HCT116 (cell line): ENCODE measurements at regions not wholly inside any gene's neighbourhood (a gene's known extent, or its start where the extent isn't known, plus 50 kb on each side); places are given as distances from the start of the nearest gene placed in this dataset.

Experiments
- ATAC-seq: fragments of 200-7000 bp; cut with Tn5 transposase; 2 replicates; pipeline ENCODE4 v1.9.1; 2020; ENCODE audit warnings: mild to moderate bottlenecking, moderate library complexity
- BruUV-seq: library from RNA; stranded (reverse); fragments of 400-500 nt; replicated peaks from 2 replicates; lab custom pipeline; 2021; lab: Mats Ljungman, UMichigan
- CTCF ChIA-PET: fragments of 300-600 bp; sonication (Branson Sonifier 250); formaldehyde crosslinking; loops from one replicate; lab custom pipeline; 2021; ENCODE audit warnings: antibody characterized with exemption; lab: Charles Lee
- POLR2A ChIA-PET: fragments of 300-600, 350-600 bp; sonication (Branson Sonifier 250); formaldehyde crosslinking; loops from one replicate; lab custom pipeline; 2021; ENCODE audit warnings: antibody characterized with exemption; lab: Charles Lee
- RAD21 ChIA-PET, 2 experiments: fragments of 300-600 bp; sonication (Branson Sonifier 250); formaldehyde crosslinking; loops; one replicate each; lab custom pipeline; 2023; ENCODE audit warnings: low total read pairs in 2 of 2; ENCODE audit not compliant: uncharacterized antibody in 2 of 2, unreplicated experiment in 2 of 2, low non-redundant PET in 1 of 2; lab: Charles Lee
- DNase-seq: peaks from one replicate; pipeline ENCODE4 v3.0.0-alpha.2; 2010; ENCODE audit warnings: low read depth, low spot score
- H2AFZ ChIP-seq: fragments of 200-600 bp; shearing (Covaris generic), sonication (generic); 2 replicates; pipeline ENCODE4 v1.6.1; 2017; ENCODE audit warnings: low read depth, mixed run types, mixed read lengths, antibody characterized with exemption, low read length; ENCODE audit not compliant: poor library complexity, severe bottlenecking
- H3K27ac ChIP-seq: 2 replicates; pipeline ENCODE4 v1.5.1; 2012; ENCODE audit warnings: low read depth, low read length
- H3K27me3 ChIP-seq: fragments of 200-600 bp; sonication (generic); 2 replicates; pipeline ENCODE4 v1.6.1; 2016; ENCODE audit warnings: mixed run types, low read length, mixed read lengths; ENCODE audit not compliant: insufficient read depth
- H3K36me3 ChIP-seq, 2 experiments: fragments of 200-500 bp in 1 of 2; fragments of 200-600 bp in 1 of 2; sonication (Bioruptor generic) in 1 of 2; sonication (generic) in 1 of 2; 2 replicates each; pipeline versions ENCODE4 v1.5.1 to v1.6.1; 2014 to 2016; ENCODE audit warnings: low read length in 2 of 2, inconsistent platforms in 1 of 2, mixed read lengths in 1 of 2, mixed run types in 1 of 2; ENCODE audit not compliant: insufficient read depth in 2 of 2, control insufficient read depth in 1 of 2
- H3K4me1 ChIP-seq, 2 experiments: fragments of 200-600 bp in 1 of 2; sonication (generic) in 1 of 2; 2 replicates each; pipeline versions ENCODE4 v1.5.1 to v1.6.1; 2012 to 2017; ENCODE audit warnings: low read length in 2 of 2, inconsistent platforms in 1 of 2, mild to moderate bottlenecking in 1 of 2, mixed read lengths in 1 of 2, mixed run types in 1 of 2, moderate library complexity in 1 of 2; ENCODE audit not compliant: insufficient read depth in 2 of 2, control insufficient read depth in 1 of 2
- H3K4me2 ChIP-seq: fragments of 200-600 bp; sonication (generic); 2 replicates; pipeline ENCODE4 v1.6.1; 2017; ENCODE audit warnings: mixed run types, low read length, mixed read lengths
- H3K4me3 ChIP-seq, 2 experiments: fragments of 200-600 bp in 1 of 2; sonication (generic) in 1 of 2; replicated peaks in 1 of 2; 2 replicates each; pipeline ENCODE4 v1.5.1; 2011 to 2016; ENCODE audit warnings: low read length in 2 of 2, control low read depth in 1 of 2, low read depth in 1 of 2, mild to moderate bottlenecking in 1 of 2, mixed read lengths in 1 of 2, mixed run types in 1 of 2
- H3K79me2 ChIP-seq: fragments of 200-600 bp; sonication (generic); 2 replicates; pipeline ENCODE4 v1.6.1; 2017; ENCODE audit warnings: mild to moderate bottlenecking, mixed run types, low read length, moderate library complexity, mixed read lengths; ENCODE audit not compliant: insufficient read depth
- H3K9ac ChIP-seq: fragments of 200-600 bp; sonication (generic); 2 replicates; pipeline ENCODE4 v1.6.1; 2016; ENCODE audit warnings: low read length, mixed read lengths
- H3K9me2 ChIP-seq: fragments of 200-600 bp; sonication (generic), shearing (Covaris generic); 2 replicates; pipeline ENCODE4 v1.6.1; 2017; ENCODE audit warnings: mixed run types, mild to moderate bottlenecking, moderate library complexity; ENCODE audit not compliant: insufficient read depth
- H3K9me3 ChIP-seq, 2 experiments: fragments of 200-500 bp in 1 of 2; fragments of 200-600 bp in 1 of 2; sonication (Bioruptor generic) in 1 of 2; sonication (generic) in 1 of 2; 2 replicates each; pipeline ENCODE4 v1.6.1; 2014 to 2017; ENCODE audit warnings: low read length in 2 of 2, mixed read lengths in 2 of 2, inconsistent platforms in 1 of 2, low read depth in 1 of 2, mild to moderate bottlenecking in 1 of 2, mixed run types in 1 of 2, moderate library complexity in 1 of 2; ENCODE audit not compliant: control insufficient read depth in 1 of 2, insufficient read depth in 1 of 2
- H4K20me1 ChIP-seq: fragments of 200-600 bp; sonication (generic), shearing (Covaris generic); 2 replicates; pipeline ENCODE4 v1.6.1; 2017; ENCODE audit warnings: mixed run types, mild to moderate bottlenecking, moderate library complexity; ENCODE audit not compliant: insufficient read depth
- CBX3 ChIP-seq: IDR thresholded peaks from 2 replicates; pipeline ENCODE4 v1.6.1; 2012; ENCODE audit warnings: low read depth
- CEBPB ChIP-seq: IDR thresholded peaks from 2 replicates; pipeline ENCODE4 v1.6.1; 2012; ENCODE audit warnings: low read depth
- EGR1 ChIP-seq: IDR thresholded peaks from 2 replicates; pipeline ENCODE4 v1.6.1; 2012; ENCODE audit warnings: low read depth
- ELF1 ChIP-seq: IDR thresholded peaks from 2 replicates; pipeline ENCODE4 v1.6.1; 2012; ENCODE audit warnings: low read depth, borderline replicate concordance
- EZH2 ChIP-seq: fragments of 200-600 bp; sonication (generic); IDR thresholded peaks from 2 replicates; pipeline ENCODE4 v1.6.1; 2017; ENCODE audit warnings: antibody characterized with exemption, mixed run types
- EZH2phosphoT487 ChIP-seq: fragments of 200-600 bp; IDR thresholded peaks from 2 replicates; pipeline ENCODE4 v1.6.1; 2018; ENCODE audit warnings: antibody characterized with exemption, borderline replicate concordance
- POLR2A ChIP-seq: IDR thresholded peaks from 2 replicates; pipeline ENCODE4 v1.7.0; 2011; ENCODE audit warnings: borderline replicate concordance; ENCODE audit not compliant: insufficient read depth, insufficient read length; ENCODE audit errors: extremely low read depth
- POLR2AphosphoS5 ChIP-seq: IDR thresholded peaks from 2 replicates; pipeline ENCODE4 v1.6.1; 2011; ENCODE audit warnings: mild to moderate bottlenecking, low read depth, low read length, moderate library complexity
- RAD21 ChIP-seq: IDR thresholded peaks from 2 replicates; pipeline ENCODE4 v1.6.1; 2012; ENCODE audit warnings: low read depth, mild to moderate bottlenecking
- SIN3A ChIP-seq: IDR thresholded peaks from 2 replicates; pipeline ENCODE4 v1.6.1; 2012; ENCODE audit warnings: low read depth
- SRF ChIP-seq: IDR thresholded peaks from 2 replicates; pipeline ENCODE4 v1.6.1; 2012; ENCODE audit warnings: low read depth
- TCF7L2 ChIP-seq: IDR thresholded peaks from 2 replicates; pipeline ENCODE4 v1.7.0; 2011; ENCODE audit warnings: borderline replicate concordance, inconsistent platforms; ENCODE audit not compliant: insufficient read depth, insufficient read length; ENCODE audit errors: extremely low read depth
- YY1 ChIP-seq: IDR thresholded peaks from 2 replicates; pipeline ENCODE4 v1.6.1; 2011; ENCODE audit warnings: low read length, low read depth, moderate library complexity, mild to moderate bottlenecking; ENCODE audit not compliant: insufficient replicate concordance; ENCODE audit errors: extremely low read depth
- ZNF274 ChIP-seq: fragments of 200-500 bp; sonication (Bioruptor generic); IDR thresholded peaks from 2 replicates; pipeline ENCODE4 v1.6.1; 2014; ENCODE audit warnings: mild to moderate bottlenecking, low read depth, low read length, inconsistent platforms
- intact Hi-C: fragments of 100-400 bp; cut with micrococcal nuclease; formaldehyde crosslinking; loops from 2 replicates; pipeline ENCODE4 v1.10.0; 2022
- TF ChIP-seq, protein P1 (sequence below): IDR thresholded peaks from 2 replicates; pipeline ENCODE4 v1.6.1; 2011; ENCODE audit warnings: mild to moderate bottlenecking, low read length, moderate library complexity; ENCODE audit not compliant: insufficient replicate concordance; ENCODE audit errors: extremely low read depth

DNA sequence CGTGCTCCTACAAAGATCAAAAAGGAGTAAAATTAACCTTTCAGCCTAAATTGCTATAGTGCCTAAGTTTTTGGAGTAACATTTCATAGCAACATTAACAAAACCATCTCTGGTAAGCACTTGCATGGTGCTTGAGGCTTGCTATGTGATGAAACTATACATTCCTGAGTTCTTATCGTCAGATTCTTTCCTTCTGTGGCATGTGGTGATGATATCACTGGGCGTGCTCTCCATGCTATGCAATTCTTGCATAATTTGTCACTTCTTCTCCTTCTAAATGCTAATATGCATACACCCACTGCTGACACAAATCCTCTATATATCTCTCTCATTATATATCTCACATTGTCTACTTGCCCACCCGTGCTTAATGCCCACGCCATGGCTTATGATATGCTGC lies 2019.9 kb downstream of the MAT2B start:
- RAD21 ChIA-PET, result no interaction called here

DNA sequence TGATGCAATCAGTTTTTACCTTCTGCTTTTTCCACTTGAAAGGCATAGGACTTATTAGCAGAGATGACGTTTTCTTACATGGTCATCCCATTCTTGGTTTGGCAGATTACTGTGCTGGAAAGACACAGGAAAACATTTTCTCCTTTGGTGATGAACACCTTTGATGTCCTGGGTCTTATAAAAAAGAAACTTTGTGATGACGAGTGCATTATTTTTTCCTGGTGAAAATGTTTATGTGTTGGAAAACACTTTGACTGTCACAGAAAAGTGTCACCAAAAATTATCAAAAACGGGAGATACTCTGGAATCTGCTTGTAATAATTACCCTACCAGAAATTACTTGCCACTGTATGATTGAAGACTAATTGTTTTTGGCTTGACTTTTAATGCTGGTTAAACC lies 2020.9 kb downstream of the MAT2B start:
- intact Hi-C loops, result no loop called here
- ChIA-PET RAD21 (no interaction called here), CTCF (no interaction called here), POLR2A (no interaction called here)
- Histone ChIP-seq H3K36me3 (no peaks in the 10 kb centered on the region), H3K9me2 (no peaks in the 10 kb centered on the region), H2AFZ (no peak overlapping the region), H3K27ac (no peak overlapping the region), H3K4me2 (no peak overlapping the region), H3K27me3 (no peaks in the 10 kb centered on the region), H3K9ac (no peak overlapping the region), H3K4me1 (no peaks in the 10 kb centered on the region), H3K9me3 (peaks cover 3 to 13% of the 10 kb centered on the region in 2 experiments; a peak in 2 of 4 replicates), H4K20me1 (no peaks in the 10 kb centered on the region), H3K79me2 (no peaks in the 10 kb centered on the region), H3K4me3 (no peak overlapping the region)
- no TSS peak for BruUV-seq
- DNase-seq, result no peak
- ATAC-seq, result no peak
- TF ChIP-seq, protein P1, sequence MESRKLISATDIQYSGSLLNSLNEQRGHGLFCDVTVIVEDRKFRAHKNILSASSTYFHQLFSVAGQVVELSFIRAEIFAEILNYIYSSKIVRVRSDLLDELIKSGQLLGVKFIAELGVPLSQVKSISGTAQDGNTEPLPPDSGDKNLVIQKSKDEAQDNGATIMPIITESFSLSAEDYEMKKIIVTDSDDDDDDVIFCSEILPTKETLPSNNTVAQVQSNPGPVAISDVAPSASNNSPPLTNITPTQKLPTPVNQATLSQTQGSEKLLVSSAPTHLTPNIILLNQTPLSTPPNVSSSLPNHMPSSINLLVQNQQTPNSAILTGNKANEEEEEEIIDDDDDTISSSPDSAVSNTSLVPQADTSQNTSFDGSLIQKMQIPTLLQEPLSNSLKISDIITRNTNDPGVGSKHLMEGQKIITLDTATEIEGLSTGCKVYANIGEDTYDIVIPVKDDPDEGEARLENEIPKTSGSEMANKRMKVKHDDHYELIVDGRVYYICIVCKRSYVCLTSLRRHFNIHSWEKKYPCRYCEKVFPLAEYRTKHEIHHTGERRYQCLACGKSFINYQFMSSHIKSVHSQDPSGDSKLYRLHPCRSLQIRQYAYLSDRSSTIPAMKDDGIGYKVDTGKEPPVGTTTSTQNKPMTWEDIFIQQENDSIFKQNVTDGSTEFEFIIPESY, result no peak
- TF ChIP-seq EZH2phosphoT487 (no peak), YY1 (no peak), POLR2AphosphoS5 (no peak), CEBPB (no peak), SRF (no peak), EGR1 (no peak), CBX3 (no peak), POLR2A (no peak), SIN3A (no peak), TCF7L2 (no peak), RAD21 (no peak), ZNF274 (no peak), ELF1 (no peak), EZH2 (no peak)

More for the DNA sequence above, 2019.9 kb downstream of the MAT2B start:
- CTCF ChIA-PET, result no interaction called here
- Histone ChIP-seq H3K4me3 (no peak overlapping the region), H3K9me2 (no peaks in the 10 kb centered on the region), H3K9me3 (peaks cover 3 to 10% of the 10 kb centered on the region in 2 experiments; a peak in 2 of 4 replicates), H3K79me2 (no peaks in the 10 kb centered on the region), H3K4me1 (no peaks in the 10 kb centered on the region), H4K20me1 (no peaks in the 10 kb centered on the region), H3K27me3 (no peaks in the 10 kb centered on the region), H3K4me2 (no peak overlapping the region), H3K27ac (no peak overlapping the region), H3K36me3 (no peaks in the 10 kb centered on the region), H3K9ac (no peak overlapping the region), H2AFZ (no peak overlapping the region)
- DNase-seq (no peak), ATAC-seq (no peak)
- POLR2A ChIA-PET, result no interaction called here
- intact Hi-C loops, result no loop called here
- TF ChIP-seq, protein P1, result no peak
- no peak for TF ChIP-seq RAD21
- no peak for TF ChIP-seq EGR1
- BruUV-seq, result no TSS peak
